Left renal pelvis (tissue), 4 donors: ENCODE measurements at regions not wholly inside any gene's neighbourhood (a gene's known extent, or its start where the extent isn't known, plus 50 kb on each side); places are given as distances from the start of the nearest gene placed in this dataset.

Experiments
- DNase-seq, 4 donors: peaks; one replicate each; pipeline ENCODE4 v3.0.0-alpha.2; 2013; ENCODE audit warnings: low read depth in 4 of 4, low spot score in 3 of 4

GRCh38 chr3:13266005-13266404 lies 154.1 kb downstream of the NUP210 start:
- no peak for DNase-seq

GRCh38 chr3:13265507-13265906 lies 154.6 kb downstream of the NUP210 start:
- no peak for DNase-seq

- no peak for DNase-seq
Observed at GRCh38 chr3:13265016-13265415, 155.1 kb downstream of the NUP210 start.

GRCh38 chr3:13264468-13264795 lies 155.7 kb downstream of the NUP210 start:
- DNase-seq = no peak

- no peak for DNase-seq
Observed at GRCh38 chr3:13263770-13264467, 156.2 kb downstream of the NUP210 start.

GRCh38 chr3:13262493-13263211 lies 157.5 kb downstream of the NUP210 start:
- DNase-seq = no peak

- DNase-seq = no peak
Observed at GRCh38 chr3:13261892-13262291, 158.2 kb downstream of the NUP210 start.

GRCh38 chr3:13261104-13261830 lies 158.9 kb downstream of the NUP210 start:
- DNase-seq = no peak

- DNase-seq = no peak
Observed at GRCh38 chr3:13260259-13261103, 159.6 kb downstream of the NUP210 start.

- no peak for DNase-seq
Observed at GRCh38 chr3:13259831-13260230, 160.3 kb downstream of the NUP210 start.

GRCh38 chr3:13258986-13259514 lies 161.1 kb downstream of the NUP210 start:
- no peak for DNase-seq

- DNase-seq = no peak
Observed at GRCh38 chr3:13258280-13258679, 161.8 kb downstream of the NUP210 start.

GRCh38 chr3:13257666-13258065 lies 162.5 kb downstream of the NUP210 start:
- no peak for DNase-seq

- DNase-seq = no peak
Observed at GRCh38 chr3:13256845-13257244, 163.3 kb downstream of the NUP210 start.

- DNase-seq = no peak
Observed at GRCh38 chr3:13254028-13254951, 165.8 kb downstream of the NUP210 start.

GRCh38 chr3:13253208-13253937 lies 166.7 kb downstream of the NUP210 start:
- no peak for DNase-seq

GRCh38 chr3:13252207-13252606 lies 167.9 kb downstream of the NUP210 start:
- no peak for DNase-seq

GRCh38 chr3:13251166-13251903 lies 168.8 kb downstream of the NUP210 start:
- no peak for DNase-seq
